ENCODE measurements at regions not wholly inside any gene's neighbourhood (a gene's known extent, or its start where the extent isn't known, plus 50 kb on each side); places are given as distances from the start of the nearest gene placed in this dataset.

DNA sequence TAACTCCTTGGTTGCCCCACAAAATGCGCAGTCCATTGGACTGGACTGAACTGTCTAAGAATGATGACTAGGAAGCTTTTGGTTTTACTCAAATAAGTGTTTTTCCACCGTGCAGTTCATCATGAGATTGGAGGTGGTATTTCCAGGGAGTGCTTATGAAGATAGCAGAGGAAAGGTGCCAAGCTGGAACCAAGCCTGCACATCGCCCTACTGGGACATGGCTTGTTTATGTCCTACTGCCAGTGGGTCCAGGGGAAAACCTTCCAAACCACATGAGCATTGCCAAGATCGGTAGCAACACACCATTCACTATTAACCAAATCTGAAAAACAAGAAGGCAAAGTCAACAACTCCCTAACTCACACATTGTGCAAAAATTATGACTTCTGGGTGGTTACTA, 54.7 kb upstream of the DSCAM start:
- H3K27me3 ChIP-seq (ENCODE audit: control insufficient read depth in 1 of 2, insufficient read depth in 2 of 2, low read length in 2 of 2): no peaks in the 10 kb centered on the region
- no peaks in the 10 kb centered on the region for H3K4me1 ChIP-seq (ENCODE audit: insufficient read depth, low read length)
- intact Hi-C loops (cut with DNase I, micrococcal nuclease): no loop called here
- Mint-ChIP-seq H3K36me3 (ENCODE audit: low read depth) (no peaks in the 10 kb centered on the region), H3K27me3 (peaks cover 15% of the 10 kb centered on the region), H3K4me1 (ENCODE audit: low read depth) (no peaks in the 10 kb centered on the region), H3K9me3 (peaks cover 2% of the 10 kb centered on the region), H3K27ac (no peak overlapping the region), H3K4me3 (no peak overlapping the region)
- H3K27ac ChIP-seq (ENCODE audit: low read depth in 1 of 2, low read length in 2 of 2): no peak overlapping the region
- TF ChIP-seq, protein P1, sequence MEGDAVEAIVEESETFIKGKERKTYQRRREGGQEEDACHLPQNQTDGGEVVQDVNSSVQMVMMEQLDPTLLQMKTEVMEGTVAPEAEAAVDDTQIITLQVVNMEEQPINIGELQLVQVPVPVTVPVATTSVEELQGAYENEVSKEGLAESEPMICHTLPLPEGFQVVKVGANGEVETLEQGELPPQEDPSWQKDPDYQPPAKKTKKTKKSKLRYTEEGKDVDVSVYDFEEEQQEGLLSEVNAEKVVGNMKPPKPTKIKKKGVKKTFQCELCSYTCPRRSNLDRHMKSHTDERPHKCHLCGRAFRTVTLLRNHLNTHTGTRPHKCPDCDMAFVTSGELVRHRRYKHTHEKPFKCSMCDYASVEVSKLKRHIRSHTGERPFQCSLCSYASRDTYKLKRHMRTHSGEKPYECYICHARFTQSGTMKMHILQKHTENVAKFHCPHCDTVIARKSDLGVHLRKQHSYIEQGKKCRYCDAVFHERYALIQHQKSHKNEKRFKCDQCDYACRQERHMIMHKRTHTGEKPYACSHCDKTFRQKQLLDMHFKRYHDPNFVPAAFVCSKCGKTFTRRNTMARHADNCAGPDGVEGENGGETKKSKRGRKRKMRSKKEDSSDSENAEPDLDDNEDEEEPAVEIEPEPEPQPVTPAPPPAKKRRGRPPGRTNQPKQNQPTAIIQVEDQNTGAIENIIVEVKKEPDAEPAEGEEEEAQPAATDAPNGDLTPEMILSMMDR (IDR thresholded peaks at IDR 0.05): no peak
- ChIA-PET POLR2A (no interaction called here), CTCF (no interaction called here)
- H3K9me3 ChIP-seq (ENCODE audit: control insufficient read depth in 1 of 2, insufficient read depth in 1 of 2, low read length in 2 of 2): peaks cover 4% of the 10 kb centered on the region in 2 experiments
- no peaks in the 10 kb centered on the region for H3K36me3 ChIP-seq (ENCODE audit: insufficient read depth, low read length)
- ATAC-seq (ENCODE audit: poor library complexity) (no peak), DNase-seq (no peak)
- H3K4me3 ChIP-seq (ENCODE audit: low read length): no peak overlapping the region

- H3K27me3 Mint-ChIP-seq: peaks cover 15% of the 10 kb centered on the region
- TF ChIP-seq, protein P1 (IDR thresholded peaks at IDR 0.05): no peak
- ATAC-seq (ENCODE audit: poor library complexity) (no peak), DNase-seq (no peak)
- no peaks in the 10 kb centered on the region for H3K4me1 Mint-ChIP-seq (ENCODE audit: low read depth)
- H3K4me1 ChIP-seq (ENCODE audit: insufficient read depth, low read length): no peaks in the 10 kb centered on the region
- no peaks in the 10 kb centered on the region for H3K36me3 ChIP-seq (ENCODE audit: insufficient read depth, low read length)
- no peak overlapping the region for H3K4me3 Mint-ChIP-seq
- CTCF ChIA-PET: no interaction called here
- no peaks in the 10 kb centered on the region for H3K27me3 ChIP-seq (ENCODE audit: control insufficient read depth in 1 of 2, insufficient read depth in 2 of 2, low read length in 2 of 2)
- H3K9me3 Mint-ChIP-seq: no peaks in the 10 kb centered on the region
- no peak overlapping the region for H3K4me3 ChIP-seq (ENCODE audit: low read length)
- no peak overlapping the region for H3K27ac Mint-ChIP-seq
- POLR2A ChIA-PET: no interaction called here
- intact Hi-C loops (cut with DNase I, micrococcal nuclease): no loop called here
- no peak overlapping the region for H3K27ac ChIP-seq (ENCODE audit: low read depth in 1 of 2, low read length in 2 of 2)
- no peaks in the 10 kb centered on the region for H3K36me3 Mint-ChIP-seq (ENCODE audit: low read depth)
- peaks cover 1 to 4% of the 10 kb centered on the region in 2 experiments for H3K9me3 ChIP-seq (ENCODE audit: control insufficient read depth in 1 of 2, insufficient read depth in 1 of 2, low read length in 2 of 2)
Observed at GRCh38 chr21:40902299-40902698, 55.3 kb upstream of the DSCAM start.

GRCh38 chr21:40902993-40903392, 56.0 kb upstream of the DSCAM start:
- H3K9me3 Mint-ChIP-seq: no peaks in the 10 kb centered on the region
- POLR2A ChIA-PET: no interaction called here
- no peaks in the 10 kb centered on the region for H3K4me1 Mint-ChIP-seq (ENCODE audit: low read depth)
- H3K4me3 ChIP-seq (ENCODE audit: low read length): no peak overlapping the region
- no peaks in the 10 kb centered on the region for H3K4me1 ChIP-seq (ENCODE audit: insufficient read depth, low read length)
- ATAC-seq (ENCODE audit: poor library complexity) (no peak), DNase-seq (no peak)
- no peak overlapping the region for H3K4me3 Mint-ChIP-seq
- no peaks in the 10 kb centered on the region for H3K36me3 ChIP-seq (ENCODE audit: insufficient read depth, low read length)
- no peaks in the 10 kb centered on the region for H3K36me3 Mint-ChIP-seq (ENCODE audit: low read depth)
- H3K9me3 ChIP-seq (ENCODE audit: control insufficient read depth in 1 of 2, insufficient read depth in 1 of 2, low read length in 2 of 2): peaks cover 0 to 4% of the 10 kb centered on the region in 2 experiments
- peaks cover 15% of the 10 kb centered on the region for H3K27me3 Mint-ChIP-seq
- CTCF ChIA-PET: no interaction called here
- intact Hi-C loops (cut with DNase I, micrococcal nuclease): no loop called here
- TF ChIP-seq, protein P1 (IDR thresholded peaks at IDR 0.05): no peak
- H3K27ac ChIP-seq (ENCODE audit: low read depth in 1 of 2, low read length in 2 of 2): no peak overlapping the region
- H3K27ac Mint-ChIP-seq: no peak overlapping the region
- H3K27me3 ChIP-seq (ENCODE audit: control insufficient read depth in 1 of 2, insufficient read depth in 2 of 2, low read length in 2 of 2): no peaks in the 10 kb centered on the region

Data from CD4-positive, alpha-beta T cell (primary cell).